Nephron (organoid): ENCODE measurements at regions not wholly inside any gene's neighbourhood (a gene's known extent, or its start where the extent isn't known, plus 50 kb on each side); places are given as distances from the start of the nearest gene placed in this dataset.
A peak's percentile ranks its signal among the peaks of the same experiment; 100 is the strongest.

Experiments used
- H3K27ac Mint-ChIP-seq, 3 experiments: 2 replicates each; pipeline ENCODE4 v1.8.0; 2020; ENCODE audit warnings: mixed read lengths in 3 of 3, mild to moderate bottlenecking in 2 of 3, moderate library complexity in 1 of 3
- H3K27me3 Mint-ChIP-seq: 2 replicates; pipeline ENCODE4 v1.8.0; 2021; ENCODE audit warnings: low read depth, mild to moderate bottlenecking, moderate library complexity, mixed read lengths
- H3K36me3 Mint-ChIP-seq: 2 replicates; pipeline ENCODE4 v1.8.0; 2020; ENCODE audit warnings: low read depth, mixed read lengths
- H3K4me1 Mint-ChIP-seq: 2 replicates; pipeline ENCODE4 v1.8.0; 2020; ENCODE audit warnings: mixed read lengths
- H3K4me3 Mint-ChIP-seq, 3 experiments: 2 replicates each; pipeline ENCODE4 v1.8.0; 2020; ENCODE audit warnings: mild to moderate bottlenecking in 3 of 3, mixed read lengths in 3 of 3, moderate library complexity in 2 of 3
- H3K9me3 Mint-ChIP-seq: 2 replicates; pipeline ENCODE4 v1.8.0; 2020; ENCODE audit warnings: mixed read lengths
- CTCF ChIP-seq, 3 experiments: fragments of 200-600 bp; sonication (generic); IDR thresholded peaks; one replicate each; pipeline ENCODE4 v1.5.0; 2021; ENCODE audit warnings: antibody characterized with exemption in 3 of 3; ENCODE audit not compliant: unreplicated experiment in 3 of 3

- peaks cover 51% of the 10 kb centered on the region for H3K4me1 Mint-ChIP-seq
- no peak overlapping the region for H3K4me3 Mint-ChIP-seq
- H3K27me3 Mint-ChIP-seq: peaks cover 50% of the 10 kb centered on the region
- H3K9me3 Mint-ChIP-seq: peaks cover 4% of the 10 kb centered on the region
- peak overlapping the region; percentile 6 to 61 (median 38) for H3K27ac Mint-ChIP-seq
- TF ChIP-seq CTCF (IDR thresholded peaks at IDR 0.05; ENCODE audit: unreplicated experiment in 3 of 3): no peak
- no peaks in the 10 kb centered on the region for H3K36me3 Mint-ChIP-seq
These were observed 105.2 kb upstream of the ADRA2C start for GRCh38 chr4:3660928-3661515.

- Mint-ChIP-seq H3K9me3 (no peaks in the 10 kb centered on the region), H3K4me3 (no peak overlapping the region), H3K36me3 (no peaks in the 10 kb centered on the region), H3K27ac (peak overlapping the region; percentile 6 to 61 (median 38)), H3K4me1 (peaks cover 55% of the 10 kb centered on the region), H3K27me3 (peaks cover 45% of the 10 kb centered on the region)
- no peak for TF ChIP-seq CTCF (IDR thresholded peaks at IDR 0.05; ENCODE audit: unreplicated experiment in 3 of 3)
These were observed 105.9 kb upstream of the ADRA2C start for GRCh38 chr4:3660086-3660927.

- Mint-ChIP-seq H3K4me1 (peaks cover 46% of the 10 kb centered on the region), H3K27ac (no peak overlapping the region), H3K4me3 (no peak overlapping the region), H3K27me3 (peaks cover 46% of the 10 kb centered on the region), H3K36me3 (no peaks in the 10 kb centered on the region), H3K9me3 (no peaks in the 10 kb centered on the region)
- TF ChIP-seq CTCF (IDR thresholded peaks at IDR 0.05; ENCODE audit: unreplicated experiment in 3 of 3): no peak
These were observed 107.1 kb upstream of the ADRA2C start for GRCh38 chr4:3659131-3659530.

GRCh38 chr4:3658530-3658913 lies 107.7 kb upstream of the ADRA2C start:
- H3K4me3 Mint-ChIP-seq: no peak overlapping the region
- TF ChIP-seq CTCF (IDR thresholded peaks at IDR 0.05; ENCODE audit: unreplicated experiment in 3 of 3): no peak
- no peaks in the 10 kb centered on the region for H3K9me3 Mint-ChIP-seq
- H3K36me3 Mint-ChIP-seq: no peaks in the 10 kb centered on the region
- peaks cover 51% of the 10 kb centered on the region for H3K27me3 Mint-ChIP-seq
- H3K4me1 Mint-ChIP-seq: peaks cover 46% of the 10 kb centered on the region
- peak overlapping the region in 2 of 3 experiments; percentile 29 to 32 for H3K27ac Mint-ChIP-seq

GRCh38 chr4:3657902-3658529 lies 108.2 kb upstream of the ADRA2C start:
- no peak for TF ChIP-seq CTCF (IDR thresholded peaks at IDR 0.05; ENCODE audit: unreplicated experiment in 3 of 3)
- Mint-ChIP-seq H3K4me3 (peak overlapping the region in 1 of 3 experiments; percentile 19), H3K27me3 (peaks cover 52% of the 10 kb centered on the region), H3K36me3 (no peaks in the 10 kb centered on the region), H3K4me1 (peaks cover 46% of the 10 kb centered on the region), H3K27ac (peak overlapping the region in 2 of 3 experiments; percentile 29 to 32), H3K9me3 (no peaks in the 10 kb centered on the region)
